GM12878 (cell line): ENCODE measurements at regions not wholly inside any gene's neighbourhood (a gene's known extent, or its start where the extent isn't known, plus 50 kb on each side); places are given as distances from the start of the nearest gene placed in this dataset.

ENCODE experiments used
- ATAC-seq: fragments of 200-7000 bp; cut with Tn5 transposase; 3 replicates; pipeline ENCODE4 v1.9.1; 2020; ENCODE audit warnings: mild to moderate bottlenecking, moderate library complexity
- BruUV-seq: library from RNA; stranded (reverse); fragments of 400-500 nt; replicated peaks from 2 replicates; lab custom pipeline; 2021; lab: Mats Ljungman, UMichigan
- CTCF ChIA-PET: fragments of 300-600 bp; sonication (Branson Sonifier 250); formaldehyde crosslinking; extraction: SDS; loops from one replicate; lab custom pipeline; 2021; ENCODE audit warnings: inconsistent platforms; lab: Yijun Ruan, JAX
- POLR2A ChIA-PET: fragments of 350-600 bp; formaldehyde crosslinking; extraction: SDS; loops from one replicate; lab custom pipeline; 2021; ENCODE audit warnings: inconsistent platforms; lab: Charles Lee
- RAD21 ChIA-PET: fragments of 300-600 bp; sonication (Branson Sonifier 250); formaldehyde crosslinking; loops from one replicate; lab custom pipeline; 2023; ENCODE audit warnings: antibody characterized with exemption; ENCODE audit not compliant: unreplicated experiment; lab: Charles Lee
- SMC1A ChIA-PET: fragments of 300-600 bp; sonication (Branson Sonifier 250); formaldehyde crosslinking; loops from one replicate; lab custom pipeline; 2023; ENCODE audit not compliant: unreplicated experiment, uncharacterized antibody; lab: Charles Lee
- DNase-seq: peaks from one replicate; pipeline ENCODE4 v3.0.0-alpha.2; 2011; ENCODE audit warnings: low read depth, low spot score
- FAIRE-seq: peaks from 3 replicates; lab custom pipeline; 2011; peaks lifted over from hg19 to GRCh38; lab: Jason Lieb, UNC
- H2AFZ ChIP-seq: 2 replicates; pipeline ENCODE4 v1.6.0; 2011; ENCODE audit warnings: low read depth, low read length, control low read depth; ENCODE audit not compliant: control insufficient read depth
- H3K27ac ChIP-seq: 2 replicates; pipeline ENCODE4 v1.5.1; 2011; ENCODE audit warnings: control low read depth; ENCODE audit not compliant: control insufficient read depth, insufficient read depth
- H3K27me3 ChIP-seq, 2 experiments: replicated peaks in 1 of 2; 2 replicates each; pipeline versions ENCODE4 v1.6.0 to v1.6.1; 2011; ENCODE audit warnings: low read length in 1 of 2; ENCODE audit not compliant: control insufficient read depth in 2 of 2, insufficient read depth in 2 of 2
- H3K36me3 ChIP-seq, 2 experiments: 2 replicates each; pipeline ENCODE4 v1.5.1; 2011; ENCODE audit warnings: low read length in 1 of 2; ENCODE audit not compliant: control insufficient read depth in 2 of 2, insufficient read depth in 2 of 2
- H3K4me1 ChIP-seq: 2 replicates; pipeline ENCODE4 v1.6.1; 2011; ENCODE audit warnings: mild to moderate bottlenecking, low read length, moderate library complexity, mixed read lengths; ENCODE audit not compliant: control insufficient read depth, insufficient read depth
- H3K4me2 ChIP-seq: 2 replicates; pipeline ENCODE4 v1.6.0; 2011; ENCODE audit warnings: control low read depth; ENCODE audit not compliant: control insufficient read depth, insufficient read depth
- H3K4me3 ChIP-seq: fragments of 200-600 bp; sonication (generic); 2 replicates; pipeline ENCODE4 v1.5.1; 2016
- H3K79me2 ChIP-seq: 2 replicates; pipeline ENCODE4 v1.6.0; 2011; ENCODE audit warnings: low read length; ENCODE audit not compliant: control insufficient read depth, insufficient read depth
- H3K9ac ChIP-seq: 2 replicates; pipeline ENCODE4 v1.8.0; 2011; ENCODE audit warnings: low read length, control low read depth, mixed read lengths; ENCODE audit not compliant: control insufficient read depth, insufficient read depth
- H3K9me3 ChIP-seq: replicated peaks from 3 replicates; pipeline ENCODE4 v1.5.1; 2011; ENCODE audit warnings: mild to moderate bottlenecking, low read length; ENCODE audit not compliant: control insufficient read depth, insufficient read depth
- H4K20me1 ChIP-seq: 2 replicates; pipeline ENCODE4 v1.6.0; 2011; ENCODE audit not compliant: control insufficient read depth, insufficient read depth
- BRCA1 ChIP-seq: IDR thresholded peaks from 2 replicates; pipeline ENCODE4 v1.6.1; 2011; ENCODE audit warnings: low read depth, low read length, improper control_type of control experiment
- EP300 ChIP-seq, 2 experiments: fragments of 150-350 bp in 1 of 2; IDR thresholded peaks; 2 replicates each; pipeline ENCODE4 v1.6.1; 2011 to 2012; ENCODE audit warnings: low read depth in 2 of 2, low read length in 2 of 2, borderline replicate concordance in 1 of 2, improper control_type of control experiment in 1 of 2, inconsistent platforms in 1 of 2; ENCODE audit not compliant: control insufficient read depth in 1 of 2
- KDM1A ChIP-seq: fragments of 200-600 bp; sonication (generic); IDR thresholded peaks from 2 replicates; pipeline ENCODE4 v1.6.1; 2016; ENCODE audit warnings: borderline replicate concordance
- KLF5 ChIP-seq: fragments of 450-650 bp; IDR thresholded peaks from 2 replicates; pipeline ENCODE4 v1.6.1; 2014; ENCODE audit warnings: mild to moderate bottlenecking; ENCODE audit not compliant: partially characterized antibody
- NR2C1 ChIP-seq: fragments of 450-650 bp; IDR thresholded peaks from 2 replicates; pipeline ENCODE4 v1.6.1; 2017; ENCODE audit warnings: antibody characterized with exemption, mild to moderate bottlenecking, moderate library complexity
- RELA ChIP-seq: fragments of 450-650 bp; IDR thresholded peaks from 2 replicates; pipeline ENCODE4 v1.8.0; 2014; ENCODE audit warnings: borderline replicate concordance; ENCODE audit not compliant: partially characterized antibody
- SIN3A ChIP-seq: IDR thresholded peaks from 2 replicates; pipeline ENCODE4 v1.6.1; 2012; ENCODE audit warnings: low read depth, low read length, improper control_type of control experiment
- SREBF2 ChIP-seq: IDR thresholded peaks from 2 replicates; pipeline ENCODE4 v1.6.1; 2012; ENCODE audit warnings: mild to moderate bottlenecking, low read length
- TBL1XR1 ChIP-seq: IDR thresholded peaks from 2 replicates; pipeline ENCODE4 v1.6.1; 2012; ENCODE audit warnings: low read depth, low read length, improper control_type of control experiment
- WRNIP1 ChIP-seq: IDR thresholded peaks from 2 replicates; pipeline ENCODE4 v1.6.1; 2011; ENCODE audit warnings: low read depth, low read length, improper control_type of control experiment, borderline replicate concordance
- WGBS: methylation state at CpG from one replicate; pipeline ENCODE4 v1.1.6; 2016; ENCODE audit warnings: low lambda C conversion rate; ENCODE audit not compliant: insufficient replicate concordance, insufficient coverage; ENCODE audit errors: missing lambda C conversion rate; 5-methylcytosine and 5-hydroxymethylcytosine counted together
- in situ Hi-C: fragments of 300-500 bp; cut with MboI; formaldehyde crosslinking; loops from 9 replicates; pipeline ENCODE4 v1.14.3; 2018; ENCODE audit warnings: mixed read lengths
- intact Hi-C: fragments of 100-400 bp; cut with micrococcal nuclease; formaldehyde crosslinking; loops from one replicate; pipeline ENCODE4 v1.14.2; 2022; ENCODE audit not compliant: unreplicated experiment
- TF ChIP-seq, protein P1 (sequence below): IDR thresholded peaks from 2 replicates; pipeline ENCODE4 v1.6.1; 2011; ENCODE audit warnings: mild to moderate bottlenecking, low read depth, low read length, moderate library complexity; ENCODE audit not compliant: insufficient replicate concordance
- TF ChIP-seq, protein P2 (sequence below): fragments of 450-650 bp; IDR thresholded peaks from 2 replicates; pipeline ENCODE4 v1.6.1; 2016; ENCODE audit warnings: mild to moderate bottlenecking
- TF ChIP-seq, protein P3 (sequence below): fragments of 150-350 bp; IDR thresholded peaks from 2 replicates; pipeline ENCODE4 v1.6.1; 2014; ENCODE audit warnings: mild to moderate bottlenecking, low read depth, low read length
- TF ChIP-seq, protein P4 (sequence below): fragments of 450-650 bp; IDR thresholded peaks from 2 replicates; pipeline ENCODE4 v1.6.1; 2016; ENCODE audit warnings: mild to moderate bottlenecking
- TF ChIP-seq, protein P5 (sequence below): IDR thresholded peaks from 2 replicates; pipeline ENCODE4 v1.6.1; 2011; ENCODE audit warnings: low read depth, low read length, improper control_type of control experiment, borderline replicate concordance

DNA sequence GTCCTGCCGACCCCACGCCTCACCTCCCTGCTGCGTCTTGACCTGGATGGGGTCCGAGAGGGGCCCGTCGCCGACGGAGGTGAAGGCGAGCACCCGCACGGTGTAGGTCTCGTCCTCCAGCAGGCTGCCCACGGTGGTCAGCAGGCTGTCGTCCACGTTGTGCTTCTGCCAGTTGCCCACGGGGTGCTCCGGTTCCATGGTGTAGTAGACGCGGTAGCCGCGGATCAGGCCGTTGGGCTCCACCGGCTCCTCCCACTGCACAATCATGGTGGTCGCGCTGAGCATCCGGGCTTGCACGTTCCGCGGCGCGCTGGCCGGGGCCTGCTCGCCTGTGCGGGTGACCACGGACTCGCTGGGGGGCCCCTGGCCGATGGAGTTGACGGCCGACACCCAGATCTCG lies 96.7 kb downstream of the PTPRS start:
- RAD21 ChIA-PET = no interaction called here
- ATAC-seq (no peak), DNase-seq (no peak), FAIRE-seq (no peak)
- no peaks in the 10 kb centered on the region for H3K36me3 ChIP-seq
- H3K27ac ChIP-seq = no peak overlapping the region
- no peak overlapping the region for H2AFZ ChIP-seq
- no peak overlapping the region for H3K4me2 ChIP-seq
- CTCF ChIA-PET = no interaction called here
- H3K4me1 ChIP-seq = no peaks in the 10 kb centered on the region
- intact Hi-C loops = no loop called here
- no peak overlapping the region for H3K4me3 ChIP-seq
- in situ Hi-C loops = no loop called here
- SMC1A ChIA-PET = no interaction called here
- H4K20me1 ChIP-seq = no peaks in the 10 kb centered on the region
- POLR2A ChIA-PET = no interaction called here
- BruUV-seq = no TSS peak
- TF ChIP-seq KLF5 (no peak), NR2C1 (no peak), EP300 (IDR thresholded peaks at IDR 0.05; ENCODE audit: borderline replicate concordance in 1 of 2, control insufficient read depth in 1 of 2, low read depth in 2 of 2, low read length in 2 of 2) (no peak), SREBF2 (no peak), SIN3A (no peak), RELA (no peak), WRNIP1 (no peak), BRCA1 (no peak), KDM1A (no peak), TBL1XR1 (no peak)
- TF ChIP-seq, protein P1, sequence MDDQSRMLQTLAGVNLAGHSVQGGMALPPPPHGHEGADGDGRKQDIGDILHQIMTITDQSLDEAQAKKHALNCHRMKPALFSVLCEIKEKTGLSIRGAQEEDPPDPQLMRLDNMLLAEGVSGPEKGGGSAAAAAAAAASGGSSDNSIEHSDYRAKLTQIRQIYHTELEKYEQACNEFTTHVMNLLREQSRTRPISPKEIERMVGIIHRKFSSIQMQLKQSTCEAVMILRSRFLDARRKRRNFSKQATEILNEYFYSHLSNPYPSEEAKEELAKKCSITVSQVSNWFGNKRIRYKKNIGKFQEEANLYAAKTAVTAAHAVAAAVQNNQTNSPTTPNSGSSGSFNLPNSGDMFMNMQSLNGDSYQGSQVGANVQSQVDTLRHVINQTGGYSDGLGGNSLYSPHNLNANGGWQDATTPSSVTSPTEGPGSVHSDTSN = no peak
- TF ChIP-seq, protein P2, sequence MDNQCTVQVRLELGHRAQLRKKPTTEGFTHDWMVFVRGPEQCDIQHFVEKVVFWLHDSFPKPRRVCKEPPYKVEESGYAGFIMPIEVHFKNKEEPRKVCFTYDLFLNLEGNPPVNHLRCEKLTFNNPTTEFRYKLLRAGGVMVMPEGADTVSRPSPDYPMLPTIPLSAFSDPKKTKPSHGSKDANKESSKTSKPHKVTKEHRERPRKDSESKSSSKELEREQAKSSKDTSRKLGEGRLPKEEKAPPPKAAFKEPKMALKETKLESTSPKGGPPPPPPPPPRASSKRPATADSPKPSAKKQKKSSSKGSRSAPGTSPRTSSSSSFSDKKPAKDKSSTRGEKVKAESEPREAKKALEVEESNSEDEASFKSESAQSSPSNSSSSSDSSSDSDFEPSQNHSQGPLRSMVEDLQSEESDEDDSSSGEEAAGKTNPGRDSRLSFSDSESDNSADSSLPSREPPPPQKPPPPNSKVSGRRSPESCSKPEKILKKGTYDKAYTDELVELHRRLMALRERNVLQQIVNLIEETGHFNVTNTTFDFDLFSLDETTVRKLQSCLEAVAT = no peak
- TF ChIP-seq, protein P3, sequence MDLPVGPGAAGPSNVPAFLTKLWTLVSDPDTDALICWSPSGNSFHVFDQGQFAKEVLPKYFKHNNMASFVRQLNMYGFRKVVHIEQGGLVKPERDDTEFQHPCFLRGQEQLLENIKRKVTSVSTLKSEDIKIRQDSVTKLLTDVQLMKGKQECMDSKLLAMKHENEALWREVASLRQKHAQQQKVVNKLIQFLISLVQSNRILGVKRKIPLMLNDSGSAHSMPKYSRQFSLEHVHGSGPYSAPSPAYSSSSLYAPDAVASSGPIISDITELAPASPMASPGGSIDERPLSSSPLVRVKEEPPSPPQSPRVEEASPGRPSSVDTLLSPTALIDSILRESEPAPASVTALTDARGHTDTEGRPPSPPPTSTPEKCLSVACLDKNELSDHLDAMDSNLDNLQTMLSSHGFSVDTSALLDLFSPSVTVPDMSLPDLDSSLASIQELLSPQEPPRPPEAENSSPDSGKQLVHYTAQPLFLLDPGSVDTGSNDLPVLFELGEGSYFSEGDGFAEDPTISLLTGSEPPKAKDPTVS = no peak
- TF ChIP-seq, protein P4, sequence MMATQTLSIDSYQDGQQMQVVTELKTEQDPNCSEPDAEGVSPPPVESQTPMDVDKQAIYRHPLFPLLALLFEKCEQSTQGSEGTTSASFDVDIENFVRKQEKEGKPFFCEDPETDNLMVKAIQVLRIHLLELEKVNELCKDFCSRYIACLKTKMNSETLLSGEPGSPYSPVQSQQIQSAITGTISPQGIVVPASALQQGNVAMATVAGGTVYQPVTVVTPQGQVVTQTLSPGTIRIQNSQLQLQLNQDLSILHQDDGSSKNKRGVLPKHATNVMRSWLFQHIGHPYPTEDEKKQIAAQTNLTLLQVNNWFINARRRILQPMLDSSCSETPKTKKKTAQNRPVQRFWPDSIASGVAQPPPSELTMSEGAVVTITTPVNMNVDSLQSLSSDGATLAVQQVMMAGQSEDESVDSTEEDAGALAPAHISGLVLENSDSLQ = no peak
- TF ChIP-seq, protein P5, sequence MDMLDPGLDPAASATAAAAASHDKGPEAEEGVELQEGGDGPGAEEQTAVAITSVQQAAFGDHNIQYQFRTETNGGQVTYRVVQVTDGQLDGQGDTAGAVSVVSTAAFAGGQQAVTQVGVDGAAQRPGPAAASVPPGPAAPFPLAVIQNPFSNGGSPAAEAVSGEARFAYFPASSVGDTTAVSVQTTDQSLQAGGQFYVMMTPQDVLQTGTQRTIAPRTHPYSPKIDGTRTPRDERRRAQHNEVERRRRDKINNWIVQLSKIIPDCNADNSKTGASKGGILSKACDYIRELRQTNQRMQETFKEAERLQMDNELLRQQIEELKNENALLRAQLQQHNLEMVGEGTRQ = no peak
- WGBS = 73% methylated on average over 30 of the region's 40 CpGs
- H3K9me3 ChIP-seq = no peaks in the 10 kb centered on the region
- no peak overlapping the region for H3K9ac ChIP-seq
- H3K27me3 ChIP-seq = no peaks in the 10 kb centered on the region
- no peaks in the 10 kb centered on the region for H3K79me2 ChIP-seq
